SK-N-SH (cell line): ENCODE measurements at regions not wholly inside any gene's neighbourhood (a gene's known extent, or its start where the extent isn't known, plus 50 kb on each side); places are given as distances from the start of the nearest gene placed in this dataset.

Experiments used
- EP300 ChIP-seq, 2 experiments: IDR thresholded peaks; 2 replicates each; pipeline versions ENCODE4 v1.4.0 to v1.6.1; 2012; ENCODE audit warnings: borderline replicate concordance in 1 of 2, low read depth in 1 of 2, low read length in 1 of 2
- GATA2 ChIP-seq: sonication (generic); formaldehyde crosslinking; IDR thresholded peaks from 2 replicates; pipeline ENCODE4 v1.5.0; 2020; ENCODE audit warnings: mild to moderate bottlenecking, missing genetic modification reagents
- POLR2AphosphoS5 ChIP-seq: IDR thresholded peaks from 2 replicates; pipeline ENCODE4 v1.6.1; 2012; ENCODE audit warnings: low read depth, low read length
- TF ChIP-seq, protein P1 (sequence below): fragments of 200-600 bp; sonication (generic); IDR thresholded peaks from 2 replicates; pipeline ENCODE4 v1.6.1; 2017; ENCODE audit warnings: antibody characterized with exemption, mild to moderate bottlenecking, moderate library complexity
- TF ChIP-seq, protein P2 (sequence below): IDR thresholded peaks from 2 replicates; pipeline ENCODE4 v1.6.1; 2012; ENCODE audit warnings: mild to moderate bottlenecking, low read depth, low read length, moderate library complexity

DNA sequence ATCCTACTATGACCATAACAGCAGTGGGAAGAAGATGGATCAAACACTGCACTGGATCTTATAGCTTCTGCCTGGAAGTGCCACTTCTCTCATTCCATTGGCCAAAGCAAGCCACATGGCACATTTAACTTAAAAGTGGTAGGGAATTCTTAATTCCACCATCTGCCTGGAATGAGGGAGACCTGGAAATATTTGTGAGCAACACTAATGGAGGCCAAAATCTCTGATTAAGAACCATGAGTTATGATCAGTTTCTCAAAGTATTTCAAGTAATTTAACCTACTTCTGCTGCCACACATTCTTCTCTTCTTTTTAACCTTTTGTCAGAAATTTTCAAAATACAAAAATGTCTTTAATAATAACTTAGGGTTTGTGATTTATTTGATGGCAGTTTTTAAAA lies 154.0 kb upstream of the C1orf87 start:
- TF ChIP-seq POLR2AphosphoS5 (no peak), EP300 (IDR thresholded peaks at IDR 0.05; ENCODE audit: borderline replicate concordance in 1 of 2, low read depth in 1 of 2, low read length in 1 of 2) (no peak), GATA2 (CRISPR knock-in tag) (no peak)
- TF ChIP-seq, protein P1, sequence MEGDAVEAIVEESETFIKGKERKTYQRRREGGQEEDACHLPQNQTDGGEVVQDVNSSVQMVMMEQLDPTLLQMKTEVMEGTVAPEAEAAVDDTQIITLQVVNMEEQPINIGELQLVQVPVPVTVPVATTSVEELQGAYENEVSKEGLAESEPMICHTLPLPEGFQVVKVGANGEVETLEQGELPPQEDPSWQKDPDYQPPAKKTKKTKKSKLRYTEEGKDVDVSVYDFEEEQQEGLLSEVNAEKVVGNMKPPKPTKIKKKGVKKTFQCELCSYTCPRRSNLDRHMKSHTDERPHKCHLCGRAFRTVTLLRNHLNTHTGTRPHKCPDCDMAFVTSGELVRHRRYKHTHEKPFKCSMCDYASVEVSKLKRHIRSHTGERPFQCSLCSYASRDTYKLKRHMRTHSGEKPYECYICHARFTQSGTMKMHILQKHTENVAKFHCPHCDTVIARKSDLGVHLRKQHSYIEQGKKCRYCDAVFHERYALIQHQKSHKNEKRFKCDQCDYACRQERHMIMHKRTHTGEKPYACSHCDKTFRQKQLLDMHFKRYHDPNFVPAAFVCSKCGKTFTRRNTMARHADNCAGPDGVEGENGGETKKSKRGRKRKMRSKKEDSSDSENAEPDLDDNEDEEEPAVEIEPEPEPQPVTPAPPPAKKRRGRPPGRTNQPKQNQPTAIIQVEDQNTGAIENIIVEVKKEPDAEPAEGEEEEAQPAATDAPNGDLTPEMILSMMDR: no peak
- TF ChIP-seq, protein P2, sequence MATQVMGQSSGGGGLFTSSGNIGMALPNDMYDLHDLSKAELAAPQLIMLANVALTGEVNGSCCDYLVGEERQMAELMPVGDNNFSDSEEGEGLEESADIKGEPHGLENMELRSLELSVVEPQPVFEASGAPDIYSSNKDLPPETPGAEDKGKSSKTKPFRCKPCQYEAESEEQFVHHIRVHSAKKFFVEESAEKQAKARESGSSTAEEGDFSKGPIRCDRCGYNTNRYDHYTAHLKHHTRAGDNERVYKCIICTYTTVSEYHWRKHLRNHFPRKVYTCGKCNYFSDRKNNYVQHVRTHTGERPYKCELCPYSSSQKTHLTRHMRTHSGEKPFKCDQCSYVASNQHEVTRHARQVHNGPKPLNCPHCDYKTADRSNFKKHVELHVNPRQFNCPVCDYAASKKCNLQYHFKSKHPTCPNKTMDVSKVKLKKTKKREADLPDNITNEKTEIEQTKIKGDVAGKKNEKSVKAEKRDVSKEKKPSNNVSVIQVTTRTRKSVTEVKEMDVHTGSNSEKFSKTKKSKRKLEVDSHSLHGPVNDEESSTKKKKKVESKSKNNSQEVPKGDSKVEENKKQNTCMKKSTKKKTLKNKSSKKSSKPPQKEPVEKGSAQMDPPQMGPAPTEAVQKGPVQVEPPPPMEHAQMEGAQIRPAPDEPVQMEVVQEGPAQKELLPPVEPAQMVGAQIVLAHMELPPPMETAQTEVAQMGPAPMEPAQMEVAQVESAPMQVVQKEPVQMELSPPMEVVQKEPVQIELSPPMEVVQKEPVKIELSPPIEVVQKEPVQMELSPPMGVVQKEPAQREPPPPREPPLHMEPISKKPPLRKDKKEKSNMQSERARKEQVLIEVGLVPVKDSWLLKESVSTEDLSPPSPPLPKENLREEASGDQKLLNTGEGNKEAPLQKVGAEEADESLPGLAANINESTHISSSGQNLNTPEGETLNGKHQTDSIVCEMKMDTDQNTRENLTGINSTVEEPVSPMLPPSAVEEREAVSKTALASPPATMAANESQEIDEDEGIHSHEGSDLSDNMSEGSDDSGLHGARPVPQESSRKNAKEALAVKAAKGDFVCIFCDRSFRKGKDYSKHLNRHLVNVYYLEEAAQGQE: no peak
